ENCODE measurements at regions not wholly inside any gene's neighbourhood (a gene's known extent, or its start where the extent isn't known, plus 50 kb on each side); places are given as distances from the start of the nearest gene placed in this dataset.
"Not testable (repeated sequence)": the region's sequence is repeated elsewhere in the genome, so short reads cannot be mapped to it uniquely, and the experiment has no call there.

DNA sequence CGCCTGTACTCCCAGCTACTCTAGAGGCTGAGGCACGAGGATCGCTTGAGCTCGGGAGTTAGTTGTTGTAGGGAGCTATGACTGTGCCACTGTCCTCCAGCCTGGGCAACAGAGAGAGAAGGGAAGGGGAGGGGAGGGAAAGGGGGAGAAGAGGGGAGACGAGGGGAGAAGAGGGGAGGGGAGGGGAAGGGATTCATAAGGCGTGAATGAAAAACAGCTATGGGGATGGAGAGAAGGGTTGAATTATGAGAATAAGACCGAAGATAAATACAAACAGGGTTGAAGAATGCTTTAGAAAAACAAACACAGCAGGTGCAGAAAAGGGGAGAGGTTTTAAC, 106.0 kb downstream of the TRIM27 start:
- Histone ChIP-seq H3K4me3 (ENCODE audit: low read length in 2 of 2) (no peak overlapping the region), H3K27ac (ENCODE audit: low read depth in 1 of 2, low read length in 1 of 2) (no peak overlapping the region), H3K9me3 (ENCODE audit: control insufficient read depth in 2 of 2, insufficient read depth in 1 of 2, low read length in 1 of 2) (no peaks in the 10 kb centered on the region), H3K27me3 (ENCODE audit: control insufficient read depth in 2 of 2, insufficient read depth in 1 of 2, low read length in 1 of 2) (peaks cover 47 to 86% of the 10 kb centered on the region in 2 donors), H3K36me3 (ENCODE audit: control insufficient read depth in 2 of 2, insufficient read depth in 2 of 2, low read length in 1 of 2) (no peaks in the 10 kb centered on the region), H3K4me1 (ENCODE audit: control insufficient read depth in 2 of 2, insufficient read depth in 2 of 2, low read length in 2 of 2) (no peaks in the 10 kb centered on the region)
- DNase-seq (ENCODE audit: low read depth in 6 of 9, low spot score in 9 of 9), result no peak
- 13% methylated on average over 7 of the region's 7 CpGs for WGBS

- no peak for DNase-seq (ENCODE audit: low read depth in 6 of 9, low spot score in 9 of 9)
- Histone ChIP-seq H3K4me3 (ENCODE audit: low read length in 2 of 2) (no peak overlapping the region), H3K4me1 (ENCODE audit: control insufficient read depth in 2 of 2, insufficient read depth in 2 of 2, low read length in 2 of 2) (no peaks in the 10 kb centered on the region), H3K36me3 (ENCODE audit: control insufficient read depth in 2 of 2, insufficient read depth in 2 of 2, low read length in 1 of 2) (no peaks in the 10 kb centered on the region), H3K9me3 (ENCODE audit: control insufficient read depth in 2 of 2, insufficient read depth in 1 of 2, low read length in 1 of 2) (peaks cover 0 to 5% of the 10 kb centered on the region in 2 donors), H3K27ac (ENCODE audit: low read depth in 1 of 2, low read length in 1 of 2) (no peak overlapping the region), H3K27me3 (ENCODE audit: control insufficient read depth in 2 of 2, insufficient read depth in 1 of 2, low read length in 1 of 2) (peaks cover 34 to 71% of the 10 kb centered on the region in 2 donors)
- 6% methylated on average over 34 of the region's 34 CpGs for WGBS
Measured at GRCh38 chr6:28824793-28825731, 98.7 kb downstream of the TRIM27 start.

DNA sequence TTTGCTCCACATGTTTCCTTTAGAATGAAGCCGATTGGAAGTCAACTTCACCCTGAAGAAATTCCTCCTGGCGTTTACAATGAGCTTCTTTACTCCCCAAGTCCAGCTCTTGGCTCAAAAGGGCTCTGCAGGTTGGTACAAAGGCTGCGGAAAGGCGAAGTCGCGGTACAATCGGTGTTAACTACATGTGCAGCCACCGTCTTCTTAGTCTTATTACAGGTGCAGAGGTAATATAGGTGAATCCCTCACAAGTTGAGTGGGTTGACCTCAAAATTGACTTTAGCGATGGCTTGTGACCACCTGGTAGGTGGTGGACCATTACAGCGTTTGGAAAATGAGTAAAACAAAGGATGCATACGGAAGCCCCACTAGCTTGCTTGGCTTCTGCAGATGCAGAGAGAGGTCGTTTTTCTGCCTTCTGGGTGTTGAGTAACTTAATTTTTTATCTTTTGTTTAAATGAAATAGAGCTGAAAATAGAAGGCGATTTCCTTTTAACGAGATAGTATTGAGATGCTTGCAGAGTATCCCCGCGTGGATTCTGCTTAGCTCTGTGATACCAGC, 98.0 kb downstream of the TRIM27 start:
- no peak overlapping the region for H3K27ac ChIP-seq (ENCODE audit: low read depth in 1 of 2, low read length in 1 of 2)
- 12% methylated on average over 16 of the region's 16 CpGs for WGBS
- no peaks in the 10 kb centered on the region for H3K4me1 ChIP-seq (ENCODE audit: control insufficient read depth in 2 of 2, insufficient read depth in 2 of 2, low read length in 2 of 2)
- no peak overlapping the region for H3K4me3 ChIP-seq (ENCODE audit: low read length in 2 of 2)
- no peaks in the 10 kb centered on the region for H3K36me3 ChIP-seq (ENCODE audit: control insufficient read depth in 2 of 2, insufficient read depth in 2 of 2, low read length in 1 of 2)
- peaks cover 0 to 5% of the 10 kb centered on the region in 2 donors for H3K9me3 ChIP-seq (ENCODE audit: control insufficient read depth in 2 of 2, insufficient read depth in 1 of 2, low read length in 1 of 2)
- peaks cover 32 to 66% of the 10 kb centered on the region in 2 donors for H3K27me3 ChIP-seq (ENCODE audit: control insufficient read depth in 2 of 2, insufficient read depth in 1 of 2, low read length in 1 of 2)
- DNase-seq (ENCODE audit: low read depth in 6 of 9, low spot score in 9 of 9), result no peak

DNA sequence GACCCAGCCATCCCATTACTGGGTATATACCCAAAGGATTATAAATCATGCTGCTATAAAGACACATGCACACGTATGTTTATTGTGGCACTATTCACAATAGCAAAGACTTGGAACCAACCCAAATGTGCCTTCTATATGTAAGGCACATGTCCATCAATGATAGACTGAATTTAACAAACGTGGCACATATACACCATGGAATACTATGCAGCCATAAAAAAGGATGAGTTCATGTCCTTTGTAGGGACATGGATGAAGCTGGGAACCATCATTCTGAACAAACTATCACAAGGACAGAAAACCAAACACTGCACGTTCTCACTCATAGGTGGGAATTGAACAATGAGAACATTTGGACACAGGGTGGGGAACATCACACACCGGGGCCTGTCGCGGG, 92.1 kb downstream of the TRIM27 start:
- H3K4me1 ChIP-seq (ENCODE audit: control insufficient read depth in 2 of 2, insufficient read depth in 2 of 2, low read length in 2 of 2); H3K9me3 ChIP-seq (ENCODE audit: control insufficient read depth in 2 of 2, insufficient read depth in 1 of 2, low read length in 1 of 2); H3K36me3 ChIP-seq (ENCODE audit: control insufficient read depth in 2 of 2, insufficient read depth in 2 of 2, low read length in 1 of 2); H3K27ac ChIP-seq (ENCODE audit: low read depth in 1 of 2, low read length in 1 of 2); H3K4me3 ChIP-seq (ENCODE audit: low read length in 2 of 2); DNase-seq (ENCODE audit: low read depth in 6 of 9, low spot score in 9 of 9): not testable (repeated sequence)
- WGBS, result 87% methylated on average over 6 of the region's 6 CpGs
- peaks cover 27 to 46% of the 10 kb centered on the region in 2 donors for H3K27me3 ChIP-seq (ENCODE audit: control insufficient read depth in 2 of 2, insufficient read depth in 1 of 2, low read length in 1 of 2)

- H3K9me3 ChIP-seq (ENCODE audit: control insufficient read depth in 2 of 2, insufficient read depth in 1 of 2, low read length in 1 of 2); H3K36me3 ChIP-seq (ENCODE audit: control insufficient read depth in 2 of 2, insufficient read depth in 2 of 2, low read length in 1 of 2); DNase-seq (ENCODE audit: low read depth in 6 of 9, low spot score in 9 of 9); H3K4me3 ChIP-seq (ENCODE audit: low read length in 2 of 2); H3K27ac ChIP-seq (ENCODE audit: low read depth in 1 of 2, low read length in 1 of 2): not testable (repeated sequence)
- Histone ChIP-seq H3K27me3 (ENCODE audit: control insufficient read depth in 2 of 2, insufficient read depth in 1 of 2, low read length in 1 of 2) (peaks cover 24 to 75% of the 10 kb centered on the region in 2 donors), H3K4me1 (ENCODE audit: control insufficient read depth in 2 of 2, insufficient read depth in 2 of 2, low read length in 2 of 2) (peaks cover 0 to 19% of the 10 kb centered on the region in 2 donors)
- WGBS, result 37% methylated on average over 21 of the region's 21 CpGs
Measured at GRCh38 chr6:28836703-28837102, 87.1 kb downstream of the TRIM27 start.

DNA sequence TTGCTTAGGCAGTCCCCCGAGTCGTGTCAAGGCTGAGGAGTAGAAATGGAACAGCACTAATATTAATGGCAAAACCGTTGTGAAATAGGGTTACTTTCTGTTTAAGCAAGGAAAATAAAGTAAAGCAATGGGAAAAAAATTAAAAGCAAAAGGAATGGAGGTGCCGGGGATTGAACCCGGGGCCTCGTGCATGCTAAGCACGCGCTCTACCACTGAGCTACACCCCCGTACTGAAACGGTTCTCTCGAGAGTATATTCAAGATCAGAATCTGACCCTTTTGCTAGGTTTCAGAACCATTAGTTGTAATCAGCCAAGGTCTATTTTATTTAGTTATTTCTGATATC, 85.5 kb downstream of the TRIM27 start:
- WGBS, result under 1% methylated on average over 11 of the region's 11 CpGs
- H3K4me3 ChIP-seq (ENCODE audit: low read length in 2 of 2), result peak overlapping the region; percentile 67 to 72
- DNase-seq (ENCODE audit: low read depth in 6 of 9, low spot score in 9 of 9), result peak; percentile 40 to 90 (median 69)
- no peaks in the 10 kb centered on the region for H3K36me3 ChIP-seq (ENCODE audit: control insufficient read depth in 2 of 2, insufficient read depth in 2 of 2, low read length in 1 of 2)
- peaks cover 0 to 3% of the 10 kb centered on the region in 2 donors for H3K9me3 ChIP-seq (ENCODE audit: control insufficient read depth in 2 of 2, insufficient read depth in 1 of 2, low read length in 1 of 2)
- peak overlapping the region in 1 of 2 donors; percentile 81 for H3K27ac ChIP-seq (ENCODE audit: low read depth in 1 of 2, low read length in 1 of 2)
- peaks cover 0 to 19% of the 10 kb centered on the region in 2 donors for H3K4me1 ChIP-seq (ENCODE audit: control insufficient read depth in 2 of 2, insufficient read depth in 2 of 2, low read length in 2 of 2)
- peaks cover 18 to 72% of the 10 kb centered on the region in 2 donors for H3K27me3 ChIP-seq (ENCODE audit: control insufficient read depth in 2 of 2, insufficient read depth in 1 of 2, low read length in 1 of 2)

- Histone ChIP-seq H3K27me3 (ENCODE audit: control insufficient read depth in 2 of 2, insufficient read depth in 1 of 2, low read length in 1 of 2) (peaks cover 16 to 72% of the 10 kb centered on the region in 2 donors), H3K9me3 (ENCODE audit: control insufficient read depth in 2 of 2, insufficient read depth in 1 of 2, low read length in 1 of 2) (peaks cover 0 to 3% of the 10 kb centered on the region in 2 donors), H3K36me3 (ENCODE audit: control insufficient read depth in 2 of 2, insufficient read depth in 2 of 2, low read length in 1 of 2) (no peaks in the 10 kb centered on the region), H3K4me1 (ENCODE audit: control insufficient read depth in 2 of 2, insufficient read depth in 2 of 2, low read length in 2 of 2) (peaks cover 0 to 19% of the 10 kb centered on the region in 2 donors), H3K4me3 (ENCODE audit: low read length in 2 of 2) (peak overlapping the region; percentile 67 to 72), H3K27ac (ENCODE audit: low read depth in 1 of 2, low read length in 1 of 2) (peak overlapping the region; percentile 54 to 81)
- WGBS, result under 1% methylated on average over 43 of the region's 43 CpGs
- peak; percentile 33 to 84 (median 55) for DNase-seq (ENCODE audit: low read depth in 6 of 9, low spot score in 9 of 9)
Measured at GRCh38 chr6:28838634-28839442, 84.9 kb downstream of the TRIM27 start.

GRCh38 chr6:28839443-28840120, 84.2 kb downstream of the TRIM27 start:
- WGBS, result 12% methylated on average over 9 of the region's 9 CpGs
- Histone ChIP-seq H3K9me3 (ENCODE audit: control insufficient read depth in 2 of 2, insufficient read depth in 1 of 2, low read length in 1 of 2) (peaks cover 0 to 3% of the 10 kb centered on the region in 2 donors), H3K4me1 (ENCODE audit: control insufficient read depth in 2 of 2, insufficient read depth in 2 of 2, low read length in 2 of 2) (peaks cover 0 to 19% of the 10 kb centered on the region in 2 donors), H3K27ac (ENCODE audit: low read depth in 1 of 2, low read length in 1 of 2) (no peak overlapping the region), H3K27me3 (ENCODE audit: control insufficient read depth in 2 of 2, insufficient read depth in 1 of 2, low read length in 1 of 2) (peaks cover 12 to 67% of the 10 kb centered on the region in 2 donors), H3K4me3 (ENCODE audit: low read length in 2 of 2) (peak overlapping the region; percentile 67 to 72), H3K36me3 (ENCODE audit: control insufficient read depth in 2 of 2, insufficient read depth in 2 of 2, low read length in 1 of 2) (no peaks in the 10 kb centered on the region)
- no peak for DNase-seq (ENCODE audit: low read depth in 6 of 9, low spot score in 9 of 9)

Measured in thymus (tissue), 11 donors.